Liver (tissue), 8 donors: ENCODE measurements at regions not wholly inside any gene's neighbourhood (a gene's known extent, or its start where the extent isn't known, plus 50 kb on each side); places are given as distances from the start of the nearest gene placed in this dataset.

ENCODE experiments used
- DNase-seq: peaks from one replicate; pipeline ENCODE4 v3.0.0-alpha.2; 2017; ENCODE audit warnings: low spot score
- H3K27ac ChIP-seq, 2 donors: one replicate each; pipeline ENCODE4 v1.7.0; 2013; ENCODE audit warnings: inconsistent platforms in 2 of 2, low read length in 2 of 2, control low read depth in 1 of 2, low read depth in 1 of 2, mild to moderate bottlenecking in 1 of 2
- H3K27me3 ChIP-seq, 4 donors: one replicate each; pipeline versions ENCODE4 v1.6.1 to v1.7.0; 2013; ENCODE audit warnings: low read length in 3 of 4, inconsistent platforms in 1 of 4, mild to moderate bottlenecking in 1 of 4, moderate library complexity in 1 of 4; ENCODE audit not compliant: control insufficient read depth in 4 of 4, insufficient read depth in 4 of 4
- H3K36me3 ChIP-seq, 4 donors: one replicate each; pipeline versions ENCODE4 v1.6.1 to v1.7.0; 2013; ENCODE audit warnings: low read length in 3 of 4, mild to moderate bottlenecking in 3 of 4, low read depth in 1 of 4, moderate library complexity in 1 of 4; ENCODE audit not compliant: control insufficient read depth in 4 of 4, insufficient read depth in 3 of 4
- H3K4me1 ChIP-seq, 4 donors: one replicate each; pipeline versions ENCODE4 v1.6.1 to v1.7.0; 2013; ENCODE audit warnings: low read length in 3 of 4, mild to moderate bottlenecking in 3 of 4, moderate library complexity in 1 of 4; ENCODE audit not compliant: control insufficient read depth in 4 of 4, insufficient read depth in 4 of 4
- H3K4me3 ChIP-seq, 3 donors: one replicate each; pipeline versions ENCODE4 v1.6.1 to v1.7.0; 2013; ENCODE audit warnings: low read length in 3 of 3, control low read depth in 1 of 3, low read depth in 1 of 3, mild to moderate bottlenecking in 1 of 3
- H3K9ac ChIP-seq, 2 donors: one replicate each; pipeline ENCODE4 v1.7.0; 2013; ENCODE audit warnings: low read length in 2 of 2, mild to moderate bottlenecking in 2 of 2, moderate library complexity in 2 of 2, control low read depth in 1 of 2, low read depth in 1 of 2
- H3K9me3 ChIP-seq, 4 donors: one replicate each; pipeline versions ENCODE4 v1.6.1 to v1.7.0; 2013; ENCODE audit warnings: low read length in 3 of 4; ENCODE audit not compliant: control insufficient read depth in 4 of 4
- CTCF ChIP-seq: fragments of 150-350 bp; IDR thresholded peaks from 2 replicates; pipeline ENCODE4 v1.5.1; 2017; ENCODE audit warnings: improper control_type of control experiment, low read depth, low read length; ENCODE audit not compliant: missing input control
- EGR1 ChIP-seq, 2 donors: IDR thresholded peaks; 2 replicates each; pipeline ENCODE4 v1.6.1; 2016 to 2018; ENCODE audit warnings: antibody characterized with exemption in 2 of 2, low read depth in 2 of 2
- FOXA1 ChIP-seq: IDR thresholded peaks from 2 replicates; pipeline ENCODE4 v1.6.1; 2016; ENCODE audit warnings: antibody characterized with exemption
- FOXA2 ChIP-seq: IDR thresholded peaks from 2 replicates; pipeline ENCODE4 v1.6.1; 2016; ENCODE audit warnings: antibody characterized with exemption
- GABPA ChIP-seq, 2 donors: IDR thresholded peaks in 1 of 2; conservative IDR thresholded peaks in 1 of 2; 2 replicates each; pipeline ENCODE4 v1.6.1; 2016; ENCODE audit warnings: antibody characterized with exemption in 2 of 2, mild to moderate bottlenecking in 1 of 2, moderate library complexity in 1 of 2
- HNF4A ChIP-seq, 2 donors: conservative IDR thresholded peaks; 2 replicates each; pipeline ENCODE4 v1.6.1; 2016; ENCODE audit warnings: antibody characterized with exemption in 2 of 2, mild to moderate bottlenecking in 2 of 2
- HNF4G ChIP-seq: IDR thresholded peaks from 2 replicates; pipeline ENCODE4 v1.6.1; 2016; ENCODE audit warnings: antibody characterized with exemption
- MAX ChIP-seq: IDR thresholded peaks from 2 replicates; pipeline ENCODE4 v1.6.1; 2016; ENCODE audit warnings: antibody characterized with exemption
- RAD21 ChIP-seq, 2 donors: IDR thresholded peaks; 2 replicates each; pipeline ENCODE4 v1.6.1; 2016; ENCODE audit warnings: antibody characterized with exemption in 2 of 2, mild to moderate bottlenecking in 2 of 2
- SP1 ChIP-seq: IDR thresholded peaks from 2 replicates; pipeline ENCODE4 v1.6.1; 2018; ENCODE audit warnings: antibody characterized with exemption, mild to moderate bottlenecking
- TAF1 ChIP-seq: conservative IDR thresholded peaks from 2 replicates; pipeline ENCODE4 v1.6.1; 2016; ENCODE audit warnings: antibody characterized with exemption, mild to moderate bottlenecking
- YY1 ChIP-seq: IDR thresholded peaks from 2 replicates; pipeline ENCODE4 v1.6.1; 2016; ENCODE audit warnings: antibody characterized with exemption, mild to moderate bottlenecking
- ZBTB33 ChIP-seq: IDR thresholded peaks from 2 replicates; pipeline ENCODE4 v1.6.1; 2016; ENCODE audit warnings: antibody characterized with exemption
- WGBS: extraction: QIAGEN DNeasy Blood & Tissue Kit; methylation state at CpG from one replicate; pipeline ENCODE4 v1.1.7; 2013; 5-methylcytosine and 5-hydroxymethylcytosine counted together
- TF ChIP-seq, protein P1 (sequence below): IDR thresholded peaks from 2 replicates; pipeline ENCODE4 v1.6.1; 2016; ENCODE audit warnings: antibody characterized with exemption, mild to moderate bottlenecking
- TF ChIP-seq, protein P2 (sequence below): IDR thresholded peaks from 2 replicates; pipeline ENCODE4 v1.6.1; 2016; ENCODE audit warnings: antibody characterized with exemption
- donor health status: healthy.
- donor health status: healthy.
- donor health status: healthy.
- donor health status: healthy.
- donor health status: healthy.

- TF ChIP-seq, protein P1, sequence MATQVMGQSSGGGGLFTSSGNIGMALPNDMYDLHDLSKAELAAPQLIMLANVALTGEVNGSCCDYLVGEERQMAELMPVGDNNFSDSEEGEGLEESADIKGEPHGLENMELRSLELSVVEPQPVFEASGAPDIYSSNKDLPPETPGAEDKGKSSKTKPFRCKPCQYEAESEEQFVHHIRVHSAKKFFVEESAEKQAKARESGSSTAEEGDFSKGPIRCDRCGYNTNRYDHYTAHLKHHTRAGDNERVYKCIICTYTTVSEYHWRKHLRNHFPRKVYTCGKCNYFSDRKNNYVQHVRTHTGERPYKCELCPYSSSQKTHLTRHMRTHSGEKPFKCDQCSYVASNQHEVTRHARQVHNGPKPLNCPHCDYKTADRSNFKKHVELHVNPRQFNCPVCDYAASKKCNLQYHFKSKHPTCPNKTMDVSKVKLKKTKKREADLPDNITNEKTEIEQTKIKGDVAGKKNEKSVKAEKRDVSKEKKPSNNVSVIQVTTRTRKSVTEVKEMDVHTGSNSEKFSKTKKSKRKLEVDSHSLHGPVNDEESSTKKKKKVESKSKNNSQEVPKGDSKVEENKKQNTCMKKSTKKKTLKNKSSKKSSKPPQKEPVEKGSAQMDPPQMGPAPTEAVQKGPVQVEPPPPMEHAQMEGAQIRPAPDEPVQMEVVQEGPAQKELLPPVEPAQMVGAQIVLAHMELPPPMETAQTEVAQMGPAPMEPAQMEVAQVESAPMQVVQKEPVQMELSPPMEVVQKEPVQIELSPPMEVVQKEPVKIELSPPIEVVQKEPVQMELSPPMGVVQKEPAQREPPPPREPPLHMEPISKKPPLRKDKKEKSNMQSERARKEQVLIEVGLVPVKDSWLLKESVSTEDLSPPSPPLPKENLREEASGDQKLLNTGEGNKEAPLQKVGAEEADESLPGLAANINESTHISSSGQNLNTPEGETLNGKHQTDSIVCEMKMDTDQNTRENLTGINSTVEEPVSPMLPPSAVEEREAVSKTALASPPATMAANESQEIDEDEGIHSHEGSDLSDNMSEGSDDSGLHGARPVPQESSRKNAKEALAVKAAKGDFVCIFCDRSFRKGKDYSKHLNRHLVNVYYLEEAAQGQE, result no peak
- TF ChIP-seq GABPA (IDR thresholded peaks at IDR 0.05 in 1 of 2, conservative IDR thresholded peaks at IDR 0.05 in 1 of 2), result no peak
These were observed 69.1 kb upstream of the CTLA4 start for GRCh38 chr2:203798296-203799087.

DNA sequence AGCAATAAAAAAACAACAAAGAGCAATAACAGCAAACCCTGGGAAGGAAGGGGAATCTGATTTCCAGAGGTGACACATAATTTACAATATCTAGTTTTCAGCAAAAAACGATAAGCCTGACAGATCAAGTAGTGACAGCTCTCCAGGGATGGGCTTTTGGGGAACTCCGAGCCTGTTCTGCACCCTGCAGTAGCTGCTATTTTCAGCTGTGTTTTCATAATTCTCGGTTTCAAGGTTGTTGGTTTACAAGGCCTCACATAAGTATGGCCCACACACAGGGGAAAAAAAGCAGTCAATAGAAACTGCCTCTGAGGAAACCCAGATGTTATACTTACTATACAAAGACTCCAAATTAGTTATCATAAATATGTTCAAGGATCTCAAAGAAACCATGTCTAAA lies 67.7 kb upstream of the CTLA4 start:
- 77% methylated on average over 3 of the region's 3 CpGs for WGBS
- Histone ChIP-seq H3K36me3 (no peaks in the 10 kb centered on the region), H3K9me3 (no peaks in the 10 kb centered on the region), H3K4me3 (no peak overlapping the region), H3K27me3 (no peaks in the 10 kb centered on the region), H3K9ac (no peak overlapping the region), H3K4me1 (no peaks in the 10 kb centered on the region), H3K27ac (no peak overlapping the region)
- no peak for TF ChIP-seq CTCF
- no peak for TF ChIP-seq FOXA1
- TF ChIP-seq ZBTB33, result no peak
- TF ChIP-seq FOXA2, result no peak
- TF ChIP-seq GABPA (IDR thresholded peaks at IDR 0.05 in 1 of 2, conservative IDR thresholded peaks at IDR 0.05 in 1 of 2), result no peak
- no peak for TF ChIP-seq RAD21 (IDR thresholded peaks at IDR 0.05)
- TF ChIP-seq HNF4A (conservative IDR thresholded peaks at IDR 0.05), result no peak
- TF ChIP-seq YY1, result no peak
- no peak for TF ChIP-seq SP1
- TF ChIP-seq MAX, result no peak
- TF ChIP-seq TAF1, result no peak
- TF ChIP-seq, protein P2, sequence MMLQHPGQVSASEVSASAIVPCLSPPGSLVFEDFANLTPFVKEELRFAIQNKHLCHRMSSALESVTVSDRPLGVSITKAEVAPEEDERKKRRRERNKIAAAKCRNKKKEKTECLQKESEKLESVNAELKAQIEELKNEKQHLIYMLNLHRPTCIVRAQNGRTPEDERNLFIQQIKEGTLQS, result no peak
- no peak for TF ChIP-seq EGR1 (IDR thresholded peaks at IDR 0.05; ENCODE audit: low read depth in 2 of 2)
- TF ChIP-seq, protein P1, result no peak
- no peak for TF ChIP-seq HNF4G
- DNase-seq, result no peak

More at GRCh38 chr2:203798296-203799087, 69.1 kb upstream of the CTLA4 start:
- no peak overlapping the region for H3K27ac ChIP-seq
- no peaks in the 10 kb centered on the region for H3K4me1 ChIP-seq
- no peak overlapping the region for H3K4me3 ChIP-seq
- no peaks in the 10 kb centered on the region for H3K36me3 ChIP-seq
- H3K27me3 ChIP-seq, result no peaks in the 10 kb centered on the region
- DNase-seq, result no peak
- WGBS, result 92% methylated on average over 9 of the region's 9 CpGs
- no peaks in the 10 kb centered on the region for H3K9me3 ChIP-seq
- no peak overlapping the region for H3K9ac ChIP-seq
